ENCODE measurements at regions not wholly inside any gene's neighbourhood (a gene's known extent, or its start where the extent isn't known, plus 50 kb on each side); places are given as distances from the start of the nearest gene placed in this dataset.
A peak's percentile ranks its signal among the peaks of the same experiment; 100 is the strongest.

GRCh38 chrX:39755143-39756032 lies 342.4 kb downstream of the BCOR start:
- H3K4me1 ChIP-seq (ENCODE audit: control insufficient read depth, extremely low read depth, insufficient read depth, low read length), result peaks cover 33% of the 10 kb centered on the region
- no peaks in the 10 kb centered on the region for H3K36me3 ChIP-seq (ENCODE audit: control insufficient read depth in 2 of 2, extremely low read depth in 1 of 2, insufficient read depth in 2 of 2, low read length in 2 of 2)
- H3K4me2 ChIP-seq (ENCODE audit: control insufficient read depth, extremely low read depth, insufficient read depth, low read depth, low read length), result peak overlapping the region; percentile 40
- no peaks in the 10 kb centered on the region for H3K9me1 ChIP-seq (ENCODE audit: control insufficient read depth, extremely low read depth, insufficient read depth, low read length)
- H4K20me1 ChIP-seq (ENCODE audit: control insufficient read depth, extremely low read depth, insufficient read depth, low read length), result no peaks in the 10 kb centered on the region
- H3K27me3 ChIP-seq (ENCODE audit: control insufficient read depth, extremely low read depth, insufficient read depth, low read length), result no peaks in the 10 kb centered on the region
- H3K27ac ChIP-seq (ENCODE audit: control insufficient read depth, insufficient read depth, low read length), result peak overlapping the region; percentile 48
- TF ChIP-seq CTCF (optimal IDR thresholded peaks at IDR 0.05 in 1 of 3, IDR thresholded peaks at IDR 0.05 in 1 of 3, conservative IDR thresholded peaks at IDR 0.05 in 1 of 3; ENCODE audit: extremely low read depth in 1 of 3, insufficient read depth in 2 of 3, low read length in 3 of 3) (no peak), EZH2 (IDR thresholded peaks at IDR 0.05; ENCODE audit: low read length) (no peak)
- FAIRE-seq, result peak; percentile 78
- H3K9ac ChIP-seq (ENCODE audit: control insufficient read depth, extremely low read depth, insufficient read depth, low read length), result no peak overlapping the region
- no peaks in the 10 kb centered on the region for H3K9me3 ChIP-seq (ENCODE audit: control insufficient read depth, low read depth, low read length)
- dilution Hi-C loops (cut with MboI; ENCODE audit: extremely low pct_ligation_motif_present, low sequenced_read_pairs), result no loop called here
- peak overlapping the region; percentile 50 for H2AFZ ChIP-seq (ENCODE audit: control insufficient read depth, low read length)
- no peak overlapping the region for H3K4me3 ChIP-seq (ENCODE audit: control insufficient read depth in 2 of 3, extremely low read depth in 1 of 3, insufficient read depth in 2 of 3, low read depth in 1 of 3, low read length in 3 of 3)
- H3K79me2 ChIP-seq (ENCODE audit: control insufficient read depth, insufficient read depth, low read length), result no peaks in the 10 kb centered on the region
- DNase-seq (ENCODE audit: low read depth, low spot score), result peak; percentile 73

- TF ChIP-seq CTCF (optimal IDR thresholded peaks at IDR 0.05 in 1 of 3, IDR thresholded peaks at IDR 0.05 in 1 of 3, conservative IDR thresholded peaks at IDR 0.05 in 1 of 3; ENCODE audit: extremely low read depth in 1 of 3, insufficient read depth in 2 of 3, low read length in 3 of 3) (no peak), EZH2 (IDR thresholded peaks at IDR 0.05; ENCODE audit: low read length) (no peak)
- Histone ChIP-seq H2AFZ (ENCODE audit: control insufficient read depth, low read length) (no peak overlapping the region), H3K36me3 (ENCODE audit: control insufficient read depth in 2 of 2, extremely low read depth in 1 of 2, insufficient read depth in 2 of 2, low read length in 2 of 2) (no peaks in the 10 kb centered on the region), H3K79me2 (ENCODE audit: control insufficient read depth, insufficient read depth, low read length) (no peaks in the 10 kb centered on the region), H3K27me3 (ENCODE audit: control insufficient read depth, extremely low read depth, insufficient read depth, low read length) (no peaks in the 10 kb centered on the region), H3K9me1 (ENCODE audit: control insufficient read depth, extremely low read depth, insufficient read depth, low read length) (no peaks in the 10 kb centered on the region), H3K9ac (ENCODE audit: control insufficient read depth, extremely low read depth, insufficient read depth, low read length) (no peak overlapping the region), H3K4me1 (ENCODE audit: control insufficient read depth, extremely low read depth, insufficient read depth, low read length) (peaks cover 33% of the 10 kb centered on the region), H3K4me2 (ENCODE audit: control insufficient read depth, extremely low read depth, insufficient read depth, low read depth, low read length) (peak overlapping the region; percentile 40), H3K4me3 (ENCODE audit: control insufficient read depth in 2 of 3, extremely low read depth in 1 of 3, insufficient read depth in 2 of 3, low read depth in 1 of 3, low read length in 3 of 3) (no peak overlapping the region), H4K20me1 (ENCODE audit: control insufficient read depth, extremely low read depth, insufficient read depth, low read length) (no peaks in the 10 kb centered on the region), H3K9me3 (ENCODE audit: control insufficient read depth, low read depth, low read length) (no peaks in the 10 kb centered on the region), H3K27ac (ENCODE audit: control insufficient read depth, insufficient read depth, low read length) (no peak overlapping the region)
- DNase-seq (ENCODE audit: low read depth, low spot score) (no peak), FAIRE-seq (no peak)
- dilution Hi-C loops (cut with MboI; ENCODE audit: extremely low pct_ligation_motif_present, low sequenced_read_pairs), result no loop called here
These were observed 341.5 kb downstream of the BCOR start for GRCh38 chrX:39756086-39756883.

All from keratinocyte (primary cell).